ENCODE measurements at regions not wholly inside any gene's neighbourhood (a gene's known extent, or its start where the extent isn't known, plus 50 kb on each side); places are given as distances from the start of the nearest gene placed in this dataset.

- no peak for DNase-seq (ENCODE audit: insufficient read length)
- FAIRE-seq: no peak
- no peak for TF ChIP-seq TAF1 (IDR thresholded peaks at IDR 0.05; ENCODE audit: borderline replicate concordance, low read depth, low read length)
- no peak for TF ChIP-seq POLR2AphosphoS5 (IDR thresholded peaks at IDR 0.05; ENCODE audit: low read depth, low read length)
- no peak for TF ChIP-seq POLR2A (IDR thresholded peaks at IDR 0.05; ENCODE audit: low read depth, low read length)
Measured at GRCh38 chr1:30201015-30201414, 522.4 kb downstream of the MATN1 start.

GRCh38 chr1:30200161-30200560 lies 523.2 kb downstream of the MATN1 start:
- no peak for FAIRE-seq
- DNase-seq (ENCODE audit: insufficient read length): no peak
- TF ChIP-seq POLR2A (IDR thresholded peaks at IDR 0.05; ENCODE audit: low read depth, low read length) (no peak), POLR2AphosphoS5 (IDR thresholded peaks at IDR 0.05; ENCODE audit: low read depth, low read length) (no peak), TAF1 (IDR thresholded peaks at IDR 0.05; ENCODE audit: borderline replicate concordance, low read depth, low read length) (no peak)

GRCh38 chr1:30199563-30199962 lies 523.8 kb downstream of the MATN1 start:
- FAIRE-seq (no peak), DNase-seq (ENCODE audit: insufficient read length) (no peak)
- TF ChIP-seq POLR2AphosphoS5 (IDR thresholded peaks at IDR 0.05; ENCODE audit: low read depth, low read length) (no peak), POLR2A (IDR thresholded peaks at IDR 0.05; ENCODE audit: low read depth, low read length) (no peak), TAF1 (IDR thresholded peaks at IDR 0.05; ENCODE audit: borderline replicate concordance, low read depth, low read length) (no peak)

GRCh38 chr1:30198795-30199403 lies 524.5 kb downstream of the MATN1 start:
- TF ChIP-seq POLR2A (IDR thresholded peaks at IDR 0.05; ENCODE audit: low read depth, low read length) (no peak), TAF1 (IDR thresholded peaks at IDR 0.05; ENCODE audit: borderline replicate concordance, low read depth, low read length) (no peak), POLR2AphosphoS5 (IDR thresholded peaks at IDR 0.05; ENCODE audit: low read depth, low read length) (no peak)
- no peak for FAIRE-seq

GRCh38 chr1:30198451-30198760 lies 525.0 kb downstream of the MATN1 start:
- DNase-seq (ENCODE audit: insufficient read length): no peak
- no peak for FAIRE-seq
- TF ChIP-seq POLR2A (IDR thresholded peaks at IDR 0.05; ENCODE audit: low read depth, low read length) (no peak), POLR2AphosphoS5 (IDR thresholded peaks at IDR 0.05; ENCODE audit: low read depth, low read length) (no peak), TAF1 (IDR thresholded peaks at IDR 0.05; ENCODE audit: borderline replicate concordance, low read depth, low read length) (no peak)

More at GRCh38 chr1:30198795-30199403, 524.5 kb downstream of the MATN1 start:
- no peak for DNase-seq (ENCODE audit: insufficient read length)

- DNase-seq (ENCODE audit: insufficient read length) (no peak), FAIRE-seq (no peak)
- TF ChIP-seq POLR2A (IDR thresholded peaks at IDR 0.05; ENCODE audit: low read depth, low read length): no peak
- no peak for TF ChIP-seq TAF1 (IDR thresholded peaks at IDR 0.05; ENCODE audit: borderline replicate concordance, low read depth, low read length)
- no peak for TF ChIP-seq POLR2AphosphoS5 (IDR thresholded peaks at IDR 0.05; ENCODE audit: low read depth, low read length)
Measured at GRCh38 chr1:30197639-30198450, 525.5 kb downstream of the MATN1 start.

- TF ChIP-seq POLR2A (IDR thresholded peaks at IDR 0.05; ENCODE audit: low read depth, low read length) (no peak), TAF1 (IDR thresholded peaks at IDR 0.05; ENCODE audit: borderline replicate concordance, low read depth, low read length) (no peak), POLR2AphosphoS5 (IDR thresholded peaks at IDR 0.05; ENCODE audit: low read depth, low read length) (no peak)
- DNase-seq (ENCODE audit: insufficient read length) (no peak), FAIRE-seq (no peak)
Measured at GRCh38 chr1:30196872-30197638, 526.3 kb downstream of the MATN1 start.

GRCh38 chr1:30196457-30196856 lies 526.9 kb downstream of the MATN1 start:
- DNase-seq (ENCODE audit: insufficient read length) (no peak), FAIRE-seq (no peak)
- TF ChIP-seq TAF1 (IDR thresholded peaks at IDR 0.05; ENCODE audit: borderline replicate concordance, low read depth, low read length): no peak
- no peak for TF ChIP-seq POLR2A (IDR thresholded peaks at IDR 0.05; ENCODE audit: low read depth, low read length)
- no peak for TF ChIP-seq POLR2AphosphoS5 (IDR thresholded peaks at IDR 0.05; ENCODE audit: low read depth, low read length)

- FAIRE-seq (no peak), DNase-seq (ENCODE audit: insufficient read length) (no peak)
- no peak for TF ChIP-seq POLR2AphosphoS5 (IDR thresholded peaks at IDR 0.05; ENCODE audit: low read depth, low read length)
- no peak for TF ChIP-seq POLR2A (IDR thresholded peaks at IDR 0.05; ENCODE audit: low read depth, low read length)
- TF ChIP-seq TAF1 (IDR thresholded peaks at IDR 0.05; ENCODE audit: borderline replicate concordance, low read depth, low read length): no peak
Measured at GRCh38 chr1:30195424-30196134, 527.8 kb downstream of the MATN1 start.

GRCh38 chr1:30194741-30195423 lies 528.5 kb downstream of the MATN1 start:
- TF ChIP-seq POLR2A (IDR thresholded peaks at IDR 0.05; ENCODE audit: low read depth, low read length) (no peak), POLR2AphosphoS5 (IDR thresholded peaks at IDR 0.05; ENCODE audit: low read depth, low read length) (no peak), TAF1 (IDR thresholded peaks at IDR 0.05; ENCODE audit: borderline replicate concordance, low read depth, low read length) (no peak)
- no peak for FAIRE-seq
- no peak for DNase-seq (ENCODE audit: insufficient read length)
